ENCODE measurements at regions not wholly inside any gene's neighbourhood (a gene's known extent, or its start where the extent isn't known, plus 50 kb on each side); places are given as distances from the start of the nearest gene placed in this dataset.

DNA sequence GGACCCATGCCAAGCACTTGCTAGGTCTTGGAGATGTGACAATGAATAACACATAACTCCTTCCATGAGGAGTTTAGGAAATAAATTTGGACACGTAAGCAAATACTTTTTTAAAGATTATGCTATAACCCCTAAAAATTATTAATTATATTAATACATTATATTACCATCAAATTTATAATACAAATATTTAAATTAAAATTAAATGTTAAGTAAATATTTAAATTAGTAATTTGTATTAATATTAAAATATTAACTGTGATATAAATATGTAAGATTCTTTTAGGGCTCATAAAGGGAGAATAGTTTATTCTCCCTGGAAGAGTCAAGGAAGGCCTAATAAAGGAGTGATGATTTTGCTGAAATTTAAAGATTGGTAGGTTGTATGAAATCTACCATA, 121.1 kb downstream of the RAP2A start:
- no peaks in the 10 kb centered on the region for H3K4me1 ChIP-seq
- no peak overlapping the region for H3K27ac ChIP-seq
- H4K20me1 ChIP-seq, result no peaks in the 10 kb centered on the region
- no peaks in the 10 kb centered on the region for H3K27me3 ChIP-seq
- no peak overlapping the region for H3K9ac ChIP-seq
- H3K36me3 ChIP-seq, result no peaks in the 10 kb centered on the region
- TF ChIP-seq Cebpa-rat (IDR thresholded peaks at IDR 0.05), result no peak
- no peak overlapping the region for H3K4me3 ChIP-seq
- H3K9me3 ChIP-seq (replicated peaks in 1 of 11), result no peaks in the 10 kb centered on the region
- no peak overlapping the region for H3K4me2 ChIP-seq

- Histone ChIP-seq H3K27me3 (no peaks in the 10 kb centered on the region), H3K4me3 (no peak overlapping the region), H3K4me1 (no peaks in the 10 kb centered on the region), H4K20me1 (no peaks in the 10 kb centered on the region), H3K4me2 (no peak overlapping the region), H3K9me3 (replicated peaks in 1 of 11) (no peaks in the 10 kb centered on the region), H3K27ac (no peak overlapping the region), H3K36me3 (no peaks in the 10 kb centered on the region), H3K9ac (no peak overlapping the region)
- TF ChIP-seq Cebpa-rat (IDR thresholded peaks at IDR 0.05), result no peak
Observed at GRCh38 chr13:97559030-97559429, 125.1 kb downstream of the RAP2A start.

- no peaks in the 10 kb centered on the region for H3K36me3 ChIP-seq
- H3K9ac ChIP-seq, result no peak overlapping the region
- H3K27ac ChIP-seq, result no peak overlapping the region
- TF ChIP-seq Cebpa-rat (IDR thresholded peaks at IDR 0.05), result no peak
- H3K4me2 ChIP-seq, result no peak overlapping the region
- H3K4me3 ChIP-seq, result no peak overlapping the region
- no peaks in the 10 kb centered on the region for H3K4me1 ChIP-seq
- no peaks in the 10 kb centered on the region for H4K20me1 ChIP-seq
- H3K27me3 ChIP-seq, result no peaks in the 10 kb centered on the region
- H3K9me3 ChIP-seq (replicated peaks in 1 of 11), result no peaks in the 10 kb centered on the region
Observed at GRCh38 chr13:97559981-97560380, 126.0 kb downstream of the RAP2A start.

- no peak overlapping the region for H3K4me3 ChIP-seq
- H3K27ac ChIP-seq, result no peak overlapping the region
- H3K9me3 ChIP-seq (replicated peaks in 1 of 11), result no peaks in the 10 kb centered on the region
- H4K20me1 ChIP-seq, result no peaks in the 10 kb centered on the region
- H3K36me3 ChIP-seq, result no peaks in the 10 kb centered on the region
- no peak overlapping the region for H3K9ac ChIP-seq
- H3K4me1 ChIP-seq, result no peaks in the 10 kb centered on the region
- H3K27me3 ChIP-seq, result no peaks in the 10 kb centered on the region
- no peak overlapping the region for H3K4me2 ChIP-seq
- no peak for TF ChIP-seq Cebpa-rat (IDR thresholded peaks at IDR 0.05)
Observed at GRCh38 chr13:97561182-97561581, 127.2 kb downstream of the RAP2A start.

- Histone ChIP-seq H3K27me3 (no peaks in the 10 kb centered on the region), H4K20me1 (no peaks in the 10 kb centered on the region), H3K4me1 (peaks cover 0 to 14% (median 0%) of the 10 kb centered on the region in 10 experiments; a peak in 9 of 20 replicates), H3K27ac (no peak overlapping the region), H3K36me3 (no peaks in the 10 kb centered on the region), H3K9me3 (replicated peaks in 1 of 11) (no peaks in the 10 kb centered on the region), H3K4me2 (no peak overlapping the region), H3K4me3 (no peak overlapping the region), H3K9ac (no peak overlapping the region)
- no peak for TF ChIP-seq Cebpa-rat (IDR thresholded peaks at IDR 0.05)
Observed at GRCh38 chr13:97562962-97563361, 129.0 kb downstream of the RAP2A start.

- no peak overlapping the region for H3K9ac ChIP-seq
Observed at GRCh38 chr13:97564956-97565355, 131.0 kb downstream of the RAP2A start.

GRCh38 chr13:97565906-97566305, 131.9 kb downstream of the RAP2A start:
- Histone ChIP-seq H3K9me3 (replicated peaks in 1 of 11) (no peaks in the 10 kb centered on the region), H3K4me1 (peaks cover 0 to 23% (median 0%) of the 10 kb centered on the region in 10 experiments; a peak in 9 of 20 replicates), H3K36me3 (no peaks in the 10 kb centered on the region), H4K20me1 (no peaks in the 10 kb centered on the region), H3K27ac (no peak overlapping the region), H3K9ac (no peak overlapping the region), H3K4me2 (no peak overlapping the region), H3K27me3 (no peaks in the 10 kb centered on the region), H3K4me3 (no peak overlapping the region)
- no peak for TF ChIP-seq Cebpa-rat (IDR thresholded peaks at IDR 0.05)

More at GRCh38 chr13:97564956-97565355, 131.0 kb downstream of the RAP2A start:
- no peak for TF ChIP-seq Cebpa-rat (IDR thresholded peaks at IDR 0.05)
- Histone ChIP-seq H3K27ac (no peak overlapping the region), H3K4me1 (peaks cover 0 to 23% (median 0%) of the 10 kb centered on the region in 10 experiments; a peak in 9 of 20 replicates), H3K9me3 (replicated peaks in 1 of 11) (no peaks in the 10 kb centered on the region), H3K36me3 (no peaks in the 10 kb centered on the region), H3K27me3 (no peaks in the 10 kb centered on the region), H3K4me2 (no peak overlapping the region), H3K4me3 (no peak overlapping the region), H4K20me1 (no peaks in the 10 kb centered on the region)

GRCh38 chr13:97566907-97567306, 132.9 kb downstream of the RAP2A start:
- Histone ChIP-seq H3K27ac (no peak overlapping the region), H3K27me3 (no peaks in the 10 kb centered on the region), H3K9me3 (replicated peaks in 1 of 11) (no peaks in the 10 kb centered on the region), H3K4me3 (no peak overlapping the region), H3K36me3 (no peaks in the 10 kb centered on the region), H3K4me1 (peaks cover 0 to 23% (median 0%) of the 10 kb centered on the region in 10 experiments; a peak in 9 of 20 replicates), H3K4me2 (peak overlapping the region in 3 of 11 experiments; percentile 43 to 80 (median 68); a peak in 5 of 22 replicates), H3K9ac (no peak overlapping the region), H4K20me1 (no peaks in the 10 kb centered on the region)
- no peak for TF ChIP-seq Cebpa-rat (IDR thresholded peaks at IDR 0.05)

DNA sequence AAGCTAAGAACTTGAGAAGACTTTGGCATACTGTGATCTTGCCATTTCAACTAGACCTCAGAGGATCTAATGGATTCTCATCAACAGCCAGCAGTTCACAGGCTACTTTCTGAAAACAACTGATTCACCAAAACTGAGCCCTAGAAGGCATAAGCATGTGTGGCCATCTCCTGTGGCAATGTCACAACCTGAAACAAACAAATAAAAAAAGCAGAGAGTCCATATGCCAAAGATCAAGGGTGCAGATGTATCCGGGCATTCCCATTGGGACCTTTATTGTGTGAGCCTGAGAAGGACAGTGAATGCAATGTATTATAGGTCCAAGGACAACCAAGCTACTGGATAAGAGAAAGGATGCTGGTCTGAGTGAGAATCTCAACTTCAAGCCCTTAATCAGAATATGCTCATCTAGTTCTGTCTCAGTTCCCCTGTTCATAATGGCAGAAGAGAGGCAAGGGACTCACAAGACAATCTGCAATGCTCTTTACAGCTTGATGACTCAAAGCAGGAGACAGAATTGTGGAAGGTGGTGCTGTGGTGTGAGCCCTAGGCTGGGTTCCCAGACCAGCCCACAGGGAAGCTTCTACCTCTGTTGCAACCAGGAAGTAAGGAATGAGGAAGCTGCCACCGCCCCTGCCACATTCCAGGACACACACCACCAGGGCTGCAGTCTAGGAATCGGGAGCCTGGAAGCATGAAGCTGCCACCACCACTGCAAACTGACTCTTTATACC, 133.7 kb downstream of the RAP2A start:
- Histone ChIP-seq H3K4me2 (peak overlapping the region in 5 of 11 experiments; percentile 1 to 80 (median 43); a peak in 7 of 22 replicates), H3K27ac (no peak overlapping the region; a peak in 1 of 22 replicates), H3K36me3 (no peaks in the 10 kb centered on the region), H3K9ac (no peak overlapping the region), H4K20me1 (no peaks in the 10 kb centered on the region), H3K9me3 (replicated peaks in 1 of 11) (no peaks in the 10 kb centered on the region), H3K27me3 (no peaks in the 10 kb centered on the region), H3K4me3 (no peak overlapping the region), H3K4me1 (peaks cover 0 to 23% (median 0%) of the 10 kb centered on the region in 10 experiments; a peak in 9 of 20 replicates)
- no peak for TF ChIP-seq Cebpa-rat (IDR thresholded peaks at IDR 0.05)

DNA sequence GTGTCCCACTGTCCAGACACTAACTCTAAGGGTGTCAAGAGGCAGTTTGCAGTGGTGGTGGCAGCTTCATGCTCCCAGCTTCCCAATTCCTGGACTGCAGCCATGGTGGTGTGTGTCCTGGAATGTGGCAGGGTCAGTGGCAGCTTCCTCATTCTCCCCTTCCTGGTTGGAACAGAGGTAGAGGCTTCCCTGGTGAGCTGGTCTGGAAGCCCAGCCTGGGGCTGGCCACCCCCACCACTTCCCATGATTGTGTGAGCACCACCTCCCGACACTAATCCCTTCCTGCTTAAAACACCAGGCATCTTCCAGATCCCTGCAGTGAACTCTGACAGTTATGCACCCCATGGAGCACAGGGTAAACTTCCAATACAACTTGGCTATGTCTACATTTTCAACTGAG, 134.9 kb downstream of the RAP2A start:
- Histone ChIP-seq H3K27ac (no peak overlapping the region), H4K20me1 (no peaks in the 10 kb centered on the region), H3K4me1 (peaks cover 0 to 23% (median 0%) of the 10 kb centered on the region in 10 experiments; a peak in 9 of 20 replicates), H3K4me2 (no peak overlapping the region), H3K36me3 (no peaks in the 10 kb centered on the region), H3K9ac (no peak overlapping the region), H3K9me3 (replicated peaks in 1 of 11) (no peaks in the 10 kb centered on the region), H3K27me3 (no peaks in the 10 kb centered on the region), H3K4me3 (no peak overlapping the region)
- TF ChIP-seq Cebpa-rat (IDR thresholded peaks at IDR 0.05), result no peak

Measured in BLaER1 treated with 17β-estradiol and CSF1 and Interleukin-3, amounts not matched to agents 10 nM and 100 nM (cell line).